ENCODE measurements at regions not wholly inside any gene's neighbourhood (a gene's known extent, or its start where the extent isn't known, plus 50 kb on each side); places are given as distances from the start of the nearest gene placed in this dataset.

DNA sequence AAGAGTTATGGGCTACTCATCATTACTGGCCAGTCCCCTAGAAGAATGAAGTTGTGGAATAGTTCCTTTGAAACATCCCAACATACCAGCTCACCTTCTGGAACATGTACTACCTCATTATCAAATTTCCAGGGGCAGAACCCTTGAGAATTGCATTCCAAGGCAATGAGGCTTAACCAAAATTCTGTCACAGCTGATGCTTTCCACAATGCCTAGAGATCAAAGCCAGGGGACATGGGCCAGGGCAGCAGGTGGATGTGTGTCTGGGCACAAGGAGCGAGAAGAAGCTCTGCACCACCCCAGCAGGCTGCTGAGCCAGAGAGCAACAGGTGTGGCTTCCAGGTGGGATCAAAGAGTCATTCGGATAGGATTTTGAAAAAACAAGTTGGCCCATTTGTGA, 362.1 kb downstream of the EFNB2 start:
- no peak for DNase-seq (ENCODE audit: low read depth)

DNA sequence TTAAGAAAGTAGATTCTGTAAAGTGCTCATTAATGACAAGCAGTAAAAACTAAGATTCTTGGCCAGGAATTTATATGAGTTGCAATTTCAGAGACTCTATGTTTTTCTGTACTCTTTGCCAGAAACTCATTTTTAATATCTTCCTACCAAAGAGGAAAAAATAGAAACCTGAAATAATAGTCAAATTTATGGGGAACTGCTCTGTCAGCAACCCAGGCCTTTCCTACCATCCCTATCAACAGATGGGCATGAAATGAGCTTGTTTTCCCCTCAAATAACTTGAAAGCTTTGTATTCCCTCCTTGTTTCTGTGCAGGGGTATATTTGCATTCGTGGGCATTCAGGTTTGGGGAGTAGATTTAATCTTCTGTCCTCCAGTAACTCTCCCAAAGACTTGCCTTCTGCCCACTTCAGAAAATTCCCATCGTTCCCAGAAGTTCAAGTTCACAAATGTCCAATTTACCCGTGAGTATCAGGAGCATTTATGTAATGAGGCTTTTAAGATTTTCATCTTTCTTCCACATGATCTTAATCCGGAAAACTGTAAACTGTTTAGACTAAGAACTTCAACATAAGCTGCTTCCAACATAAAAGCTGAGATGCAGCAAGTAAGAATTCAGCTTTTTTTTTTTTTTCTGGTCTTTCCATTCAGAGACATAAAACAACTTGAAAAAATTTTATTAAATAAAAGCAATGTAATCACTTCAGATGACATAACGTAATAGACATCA, 363.1 kb downstream of the EFNB2 start:
- DNase-seq (ENCODE audit: low read depth) = no peak

DNA sequence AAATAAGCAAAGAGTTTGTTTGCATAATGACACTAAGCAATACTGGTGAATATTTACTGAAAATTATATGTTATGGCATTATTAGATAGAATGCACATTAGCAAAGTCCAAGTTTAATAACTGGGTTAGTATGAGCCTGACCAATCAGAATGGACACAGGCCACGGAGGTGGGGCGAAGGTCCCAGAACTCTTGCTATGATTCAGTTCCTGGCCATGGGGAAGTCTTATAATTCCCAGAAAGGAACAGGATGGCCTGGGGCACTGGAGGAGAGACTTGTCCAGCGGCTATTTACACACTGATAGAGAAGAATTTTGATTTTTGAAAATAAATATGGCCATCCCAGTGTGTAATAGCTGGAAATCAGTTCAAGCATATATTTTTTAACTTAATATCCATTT, 372.0 kb downstream of the EFNB2 start:
- DNase-seq (ENCODE audit: low read depth) = no peak

DNA sequence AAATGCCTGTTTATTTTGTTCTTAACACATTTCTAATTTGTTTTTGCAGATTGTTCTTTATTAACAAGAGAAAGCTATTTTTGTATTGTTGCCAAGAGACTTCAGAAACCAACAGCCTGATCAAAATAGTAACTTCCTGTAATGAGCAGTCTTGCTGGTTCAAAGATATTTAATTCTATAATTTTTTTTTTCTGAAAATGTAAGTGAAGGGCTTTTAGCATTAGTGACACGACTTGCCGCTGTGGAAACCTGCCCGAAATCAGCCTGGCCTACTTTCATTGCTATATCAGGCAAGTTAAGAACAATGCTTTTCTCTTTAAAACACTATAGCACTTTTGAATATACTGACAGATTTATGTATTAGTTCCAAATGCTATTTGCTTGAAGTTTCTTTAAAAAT, 374.3 kb downstream of the EFNB2 start:
- DNase-seq (ENCODE audit: low read depth) = no peak

DNA sequence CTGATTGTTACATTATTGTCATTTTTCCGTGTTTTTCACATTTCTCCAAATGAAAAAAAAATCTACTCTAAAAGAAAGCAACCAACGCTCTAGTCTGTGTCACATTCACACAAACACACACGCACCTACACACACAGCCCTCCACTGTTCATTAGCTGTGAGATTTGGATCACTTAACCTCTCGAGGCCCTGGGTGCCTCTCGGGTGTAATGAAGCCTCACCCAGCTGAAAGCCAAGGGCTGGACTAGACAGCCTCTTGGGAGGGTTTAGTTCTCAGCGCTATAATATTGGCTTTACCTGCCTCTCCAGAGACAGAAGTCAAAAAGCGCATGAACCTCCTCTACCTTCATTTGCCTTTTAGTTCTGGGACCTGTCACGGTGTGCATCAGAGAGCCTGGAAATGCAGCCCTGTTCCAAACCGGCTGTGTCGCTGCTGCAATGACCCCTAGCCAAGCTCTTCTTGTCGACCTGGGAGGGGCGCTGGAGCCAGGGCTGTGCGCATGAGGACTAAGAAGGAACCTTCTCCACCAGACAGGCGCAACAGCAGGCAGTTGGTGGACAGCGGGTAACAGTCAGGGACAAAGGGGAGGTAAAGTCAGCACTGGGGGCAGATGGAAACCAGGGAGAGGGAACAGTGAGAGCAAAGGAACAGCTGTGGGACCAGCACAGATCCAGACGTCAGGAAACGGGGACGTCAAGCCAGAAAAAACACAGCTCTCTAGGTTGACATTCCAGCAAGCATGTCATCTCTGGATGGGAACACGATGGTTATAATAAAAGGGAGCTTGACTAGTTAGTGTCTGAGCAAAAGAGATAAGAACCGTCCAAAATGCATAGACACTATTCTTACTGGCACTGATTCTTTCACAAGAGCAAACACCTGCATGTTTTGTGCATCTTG, 375.9 kb downstream of the EFNB2 start:
- DNase-seq (ENCODE audit: low read depth) = no peak

DNA sequence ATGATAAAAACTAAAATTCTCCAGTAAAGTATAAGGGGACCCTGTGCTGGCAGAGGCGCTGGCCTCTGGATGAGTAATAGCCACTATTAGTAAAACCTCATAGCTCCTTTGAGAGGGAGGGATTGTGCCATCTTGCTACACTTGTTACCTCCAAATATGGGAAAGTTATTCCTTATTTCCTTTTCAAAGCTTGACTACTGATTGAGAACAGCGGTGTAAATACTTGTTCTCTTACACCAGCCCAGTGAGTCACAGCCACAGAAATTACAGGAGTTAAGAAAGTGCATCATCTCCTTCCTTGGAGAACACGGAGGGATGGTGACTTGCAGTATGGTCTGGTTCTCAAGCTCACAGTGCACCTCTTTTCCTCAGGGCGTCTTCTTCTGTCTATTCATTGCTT, 379.0 kb downstream of the EFNB2 start:
- DNase-seq (ENCODE audit: low read depth) = no peak

DNA sequence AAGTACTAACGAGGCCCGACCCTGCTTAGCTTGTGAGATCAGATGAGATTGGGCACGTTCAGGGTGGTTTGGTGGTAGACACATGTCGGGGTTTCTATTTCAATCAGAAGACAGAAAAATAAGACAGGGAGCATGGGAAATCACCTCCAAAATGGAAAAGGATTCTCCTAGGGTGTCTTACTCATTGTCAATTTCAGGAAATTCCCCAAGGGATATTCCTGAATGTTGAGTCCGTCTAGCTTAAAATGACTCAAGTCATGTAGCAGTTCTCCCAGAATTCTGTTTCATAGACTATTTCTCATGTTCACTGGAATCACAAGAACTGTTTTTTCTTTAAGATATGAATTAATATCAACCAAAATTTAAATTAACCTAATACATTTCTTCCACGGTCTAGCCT, 380.1 kb downstream of the EFNB2 start:
- no peak for DNase-seq (ENCODE audit: low read depth)

DNA sequence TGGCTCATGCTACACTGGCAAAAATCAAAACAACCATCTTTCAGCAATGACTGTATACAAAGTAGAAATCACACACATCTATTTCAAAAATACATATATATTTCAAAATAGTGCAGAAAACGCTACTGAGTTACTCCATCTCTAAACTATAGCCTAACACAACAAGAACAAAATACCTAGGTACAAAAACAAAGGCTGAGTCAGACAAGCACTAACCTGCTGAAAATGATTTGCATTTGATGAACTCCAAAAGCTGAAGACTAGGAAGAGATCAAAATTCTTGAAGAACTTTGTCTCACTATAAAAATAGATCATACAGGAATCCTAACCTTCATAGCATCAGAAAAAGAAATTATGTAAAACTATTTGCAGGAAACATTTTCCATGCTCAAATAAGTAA, 381.6 kb downstream of the EFNB2 start:
- DNase-seq (ENCODE audit: low read depth) = no peak

DNA sequence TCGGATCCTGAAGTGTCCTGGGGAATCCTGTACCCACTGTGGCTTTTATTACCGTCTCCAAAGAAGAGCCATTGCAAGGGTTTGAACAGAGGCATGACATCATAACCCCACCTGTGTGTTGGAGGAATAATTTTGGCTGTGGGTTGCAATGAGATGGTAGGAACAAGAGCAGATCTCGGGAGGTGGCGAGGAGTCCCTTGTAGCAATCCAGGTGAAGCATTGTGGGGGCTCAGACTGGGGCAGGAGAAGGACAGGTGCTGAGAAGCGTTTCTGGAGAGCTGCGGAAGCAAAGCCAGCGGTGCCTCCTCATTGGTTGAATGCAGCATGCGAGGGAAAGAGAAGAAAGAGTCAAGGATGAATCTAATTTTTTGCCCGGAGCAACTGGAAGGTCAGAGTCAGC, 382.4 kb downstream of the EFNB2 start:
- no peak for DNase-seq (ENCODE audit: low read depth)

DNA sequence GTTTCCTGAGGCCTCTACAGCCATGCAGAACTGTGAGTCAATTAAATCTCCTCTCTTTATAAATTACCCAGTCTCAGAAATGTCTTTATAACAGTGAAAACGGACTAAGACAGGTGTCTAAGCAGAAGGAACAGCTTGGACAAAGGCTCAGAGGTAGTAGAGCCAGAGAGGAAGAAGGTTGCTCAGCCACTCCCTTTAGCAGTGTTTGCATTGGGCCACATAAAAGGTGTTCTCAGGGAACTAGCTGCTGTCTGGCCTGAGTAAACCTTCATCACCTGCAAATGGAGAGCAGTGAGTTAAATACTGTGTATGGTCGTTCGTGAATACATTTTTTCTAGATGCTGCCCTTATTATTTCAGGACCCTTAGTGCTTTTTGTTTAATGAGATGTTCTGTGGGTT, 383.4 kb downstream of the EFNB2 start:
- DNase-seq (ENCODE audit: low read depth) = no peak

DNA sequence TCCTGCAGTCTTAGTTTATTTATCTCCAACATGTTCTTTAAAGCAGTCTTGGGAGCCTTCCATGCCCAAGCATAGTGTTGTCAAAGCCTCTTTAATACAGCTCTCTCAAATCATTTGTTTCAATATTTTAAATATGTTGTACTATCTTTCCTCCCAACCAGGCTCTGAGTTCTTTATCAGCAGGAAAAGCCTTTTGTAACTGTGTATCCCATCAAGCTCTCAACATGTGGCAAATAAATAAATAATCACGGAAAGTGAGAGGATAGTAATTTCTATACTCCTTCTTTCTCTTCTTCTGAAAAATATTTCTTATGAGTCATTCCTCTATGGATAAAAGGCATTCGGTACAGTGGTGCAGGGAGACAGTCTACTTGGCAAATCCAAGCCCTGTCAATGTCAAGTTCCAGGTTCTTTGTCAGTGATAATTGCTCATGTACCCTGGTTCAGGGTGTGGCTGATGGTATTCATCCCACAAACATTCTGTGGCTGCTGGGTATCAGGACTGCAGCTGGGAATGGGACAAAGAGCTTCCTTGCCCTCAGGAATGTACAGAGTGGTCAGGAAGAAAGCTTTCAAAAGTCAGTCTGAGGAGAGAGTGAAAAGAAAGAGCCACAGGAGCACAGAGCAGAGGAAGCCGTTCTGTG, 384.3 kb downstream of the EFNB2 start:
- DNase-seq (ENCODE audit: low read depth) = no peak

DNA sequence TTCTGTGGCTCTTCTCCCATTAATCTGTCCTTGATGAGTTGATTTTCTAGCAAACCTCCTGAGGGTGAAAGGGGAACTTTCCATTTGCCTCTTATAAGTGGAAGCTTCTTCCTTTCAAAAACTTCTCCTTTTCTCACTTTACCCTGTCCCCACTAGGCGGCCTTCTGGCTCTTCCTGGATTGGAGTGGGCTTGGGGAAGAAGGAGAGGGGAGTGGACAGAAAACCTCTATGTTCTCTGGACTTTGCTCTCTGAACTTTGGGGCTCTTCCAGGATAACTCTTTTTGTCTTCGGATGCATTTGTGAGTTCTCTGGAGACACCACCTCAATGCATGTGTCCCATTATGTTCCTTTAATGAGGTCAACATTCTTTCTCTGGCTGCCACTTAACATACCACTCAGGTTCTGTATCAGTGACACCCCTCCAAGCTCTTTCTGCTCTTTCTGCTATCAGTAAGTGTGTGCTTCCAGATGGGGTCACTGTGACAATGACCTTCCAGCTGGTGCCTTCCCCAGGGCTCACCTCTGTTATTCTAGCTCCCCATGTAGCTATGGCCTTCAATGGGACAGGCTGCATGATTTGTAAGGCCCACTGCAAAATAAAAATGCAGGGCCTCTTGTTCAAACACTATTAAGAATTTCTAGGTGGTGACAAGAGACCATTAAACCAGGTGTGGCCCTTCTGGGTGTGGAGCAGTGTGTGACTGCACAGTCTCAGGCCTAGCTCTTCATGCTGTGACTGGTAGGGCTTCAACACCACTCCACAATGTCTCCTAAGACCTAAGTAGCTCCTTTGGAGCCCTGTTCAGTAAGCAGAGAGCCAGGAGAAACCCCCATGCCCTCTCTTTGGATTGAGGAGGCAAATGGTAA, 389.2 kb downstream of the EFNB2 start:
- DNase-seq (ENCODE audit: low read depth) = no peak

DNA sequence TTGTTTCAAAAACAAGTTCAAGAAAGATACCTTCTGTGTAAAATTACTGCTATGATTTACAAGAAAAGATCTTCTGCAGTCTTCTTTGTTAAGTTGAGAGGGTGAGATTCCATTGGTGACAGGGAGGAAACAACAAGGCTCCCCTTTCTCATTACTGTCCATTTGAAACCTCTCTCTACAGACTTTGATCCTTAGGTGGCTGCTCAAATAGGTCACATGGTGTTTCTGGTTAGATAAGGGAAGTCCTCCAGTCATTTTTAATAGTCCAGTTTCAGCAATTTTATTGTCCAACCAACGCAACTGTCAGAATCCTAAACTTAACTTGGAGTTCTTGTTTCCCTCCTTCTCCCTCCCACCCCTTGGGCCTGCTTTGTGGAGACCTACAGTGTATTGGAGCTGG, 390.4 kb downstream of the EFNB2 start:
- no peak for DNase-seq (ENCODE audit: low read depth)

DNA sequence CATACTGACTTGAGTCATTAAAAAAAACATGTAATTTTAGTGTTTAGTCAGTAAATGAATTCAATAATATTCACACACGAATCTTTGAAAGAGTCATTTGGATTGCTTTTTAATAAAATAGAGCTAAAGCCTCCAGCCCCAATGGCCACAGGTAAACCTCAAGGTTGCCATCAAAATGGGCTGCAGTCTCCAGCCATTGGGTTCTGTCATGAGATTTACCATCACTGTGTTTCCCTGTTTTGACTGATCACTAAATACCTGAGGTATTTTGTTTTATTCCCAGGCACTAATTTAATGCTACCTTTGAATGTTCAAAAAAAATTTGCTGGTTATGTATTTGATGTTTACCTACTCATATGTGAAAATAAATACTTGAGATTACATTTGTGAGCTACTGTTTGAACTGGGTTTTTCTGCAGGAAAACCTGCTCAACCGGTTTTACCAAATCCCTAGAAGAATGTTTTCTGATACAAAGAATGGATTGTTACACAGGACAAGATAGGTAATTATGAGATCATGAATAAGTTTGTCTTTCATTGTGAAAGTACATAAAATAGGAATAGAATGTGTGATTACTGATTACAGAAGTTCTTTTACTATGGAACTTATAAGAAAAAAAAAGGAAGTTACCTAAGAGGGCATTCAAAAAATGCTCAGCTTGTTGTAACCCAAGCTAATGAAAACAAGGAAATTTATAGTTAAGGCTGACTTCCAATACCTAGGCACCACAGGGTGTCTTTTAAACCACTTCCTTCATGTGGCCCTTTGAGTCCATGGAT, 391.3 kb downstream of the EFNB2 start:
- no peak for DNase-seq (ENCODE audit: low read depth)

DNA sequence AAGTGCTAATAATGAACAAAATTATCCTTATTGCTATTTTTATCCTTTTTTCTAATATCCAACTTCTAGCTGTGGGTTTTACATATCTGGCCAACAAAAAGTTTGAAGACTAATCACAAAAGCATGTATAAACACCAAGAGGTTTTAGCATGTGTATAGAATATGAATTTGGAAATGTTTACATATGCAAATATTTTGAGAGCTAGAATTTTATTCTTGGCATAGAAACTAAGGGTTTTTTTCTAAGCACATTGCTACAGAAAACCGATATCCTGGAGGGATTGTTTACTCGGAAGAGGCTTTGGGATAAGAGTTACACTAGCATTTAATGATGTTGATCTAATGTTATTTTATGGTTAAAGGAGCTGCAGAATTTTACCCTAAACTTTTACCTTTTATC, 392.1 kb downstream of the EFNB2 start:
- DNase-seq (ENCODE audit: low read depth) = no peak

DNA sequence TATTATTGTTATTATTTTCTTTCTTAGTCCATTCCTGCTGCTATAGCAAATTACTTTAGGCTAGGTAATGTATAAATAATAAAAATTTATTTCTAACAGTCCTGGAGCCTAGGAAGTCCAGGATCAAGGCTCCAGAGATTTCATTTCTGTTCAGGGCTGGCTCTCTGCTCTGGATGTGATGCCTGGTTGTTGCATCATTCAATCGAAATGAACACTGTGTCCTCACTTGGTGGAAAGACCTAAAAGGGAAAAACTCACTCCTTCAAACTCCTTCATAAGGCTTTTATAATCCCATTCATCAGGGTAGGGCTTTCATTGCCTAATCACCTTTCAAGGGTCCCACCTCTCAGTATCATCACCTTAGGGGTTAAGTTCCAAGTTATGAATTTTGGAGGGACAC, 395.0 kb downstream of the EFNB2 start:
- no peak for DNase-seq (ENCODE audit: low read depth)

DNA sequence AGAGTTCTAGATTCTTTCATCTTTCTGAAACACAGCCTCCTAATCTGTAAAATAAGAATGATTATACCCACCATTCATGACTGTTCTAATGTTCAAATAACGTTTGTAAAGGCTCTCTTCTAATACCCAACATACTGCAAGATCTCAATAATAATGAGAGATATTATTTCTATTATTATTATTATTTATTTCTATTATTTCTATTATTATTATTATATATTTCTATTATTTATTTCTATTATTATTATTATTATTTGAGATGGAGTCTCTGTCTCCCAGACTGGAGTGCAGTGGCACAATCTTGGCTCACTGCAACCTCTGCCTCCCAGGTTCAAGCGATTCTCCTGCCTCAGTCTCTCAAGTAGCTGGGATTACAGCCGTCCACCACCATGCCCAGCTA, 395.5 kb downstream of the EFNB2 start:
- no peak for DNase-seq (ENCODE audit: low read depth)

DNA sequence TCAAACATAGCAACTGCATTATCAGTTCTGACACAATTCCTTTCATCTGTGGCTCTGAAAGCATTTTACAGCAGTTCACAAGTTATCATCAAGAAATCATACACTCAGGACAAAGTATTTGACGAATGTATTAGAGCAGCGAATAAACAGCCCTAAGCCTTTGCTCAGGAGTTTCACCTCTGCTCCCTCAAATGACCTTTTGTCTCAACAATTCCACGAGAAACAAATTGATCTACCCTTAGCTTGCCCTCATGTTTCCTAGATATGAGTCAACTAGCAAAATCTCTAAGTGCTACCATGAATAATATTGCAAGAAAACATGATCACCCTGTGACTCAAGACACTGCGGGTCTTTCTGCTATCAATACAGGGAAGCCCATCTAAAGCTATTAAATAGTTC, 396.1 kb downstream of the EFNB2 start:
- no peak for DNase-seq (ENCODE audit: low read depth)

DNA sequence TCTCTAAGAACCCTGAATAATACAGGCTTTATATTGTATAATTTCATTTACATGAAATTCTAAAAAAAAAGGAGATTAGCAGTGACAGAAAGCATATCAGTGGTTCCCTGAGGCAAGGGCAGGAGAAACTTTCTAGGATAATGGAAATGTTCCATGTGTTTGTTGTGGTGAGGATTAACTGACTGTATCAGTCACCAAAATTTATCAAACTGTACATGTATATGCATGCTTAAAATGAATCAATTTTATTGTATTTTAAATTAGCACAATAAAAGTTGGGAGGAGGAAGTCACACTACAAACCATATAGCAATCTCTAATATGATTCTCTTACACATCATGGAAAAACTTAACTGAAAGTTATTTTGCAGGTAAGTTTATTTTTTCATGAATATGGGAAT, 396.8 kb downstream of the EFNB2 start:
- no peak for DNase-seq (ENCODE audit: low read depth)

DNA sequence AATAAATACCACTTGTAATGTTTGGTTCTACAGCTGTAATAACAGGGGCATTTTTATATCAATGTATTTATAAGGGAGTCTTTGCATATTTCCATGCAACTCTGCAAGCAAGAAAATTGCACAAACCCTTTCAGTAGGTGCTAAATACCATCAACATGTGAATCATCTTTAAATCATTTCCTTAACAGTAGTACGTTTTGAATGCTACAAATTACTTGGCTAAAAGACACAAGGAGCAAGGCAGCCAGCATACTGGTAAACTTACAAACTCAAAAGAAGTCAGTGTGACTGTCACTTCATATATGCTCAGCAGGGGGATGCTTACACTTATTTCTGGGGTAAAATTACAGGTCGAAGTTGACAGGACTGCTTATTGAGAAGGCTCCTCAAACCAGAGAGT, 402.4 kb downstream of the EFNB2 start:
- no peak for DNase-seq (ENCODE audit: low read depth)

DNA sequence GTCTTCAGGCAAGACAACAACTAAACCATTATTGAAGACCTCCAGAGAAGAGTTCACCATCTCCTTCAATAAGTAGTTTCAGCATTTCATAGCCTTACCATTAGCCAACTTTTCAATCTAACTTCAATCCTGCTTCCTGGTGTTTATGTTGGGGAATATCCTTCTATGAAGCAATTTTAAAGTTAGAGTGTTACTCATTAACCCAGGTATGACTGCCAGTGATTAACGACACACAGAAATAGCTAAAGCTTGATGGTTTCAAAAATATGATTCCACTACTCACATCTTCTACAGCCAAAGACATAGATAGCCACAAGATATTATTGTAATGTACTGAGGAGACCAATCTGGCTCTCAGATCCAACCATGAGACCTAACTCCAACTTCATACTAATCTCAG, 403.2 kb downstream of the EFNB2 start:
- DNase-seq (ENCODE audit: low read depth) = no peak

Measured in stimulated activated CD8-positive, alpha-beta memory T cell treated with anti-CD3 and anti-CD28 coated beads, Interleukin-7, amount 100 ng/mL, for 24 hours (primary cell).